Stomach (tissue), 4 donors: ENCODE measurements at regions not wholly inside any gene's neighbourhood (a gene's known extent, or its start where the extent isn't known, plus 50 kb on each side); places are given as distances from the start of the nearest gene placed in this dataset.

ENCODE experiments used
- EP300 ChIP-seq: sonication (generic); formaldehyde crosslinking; IDR thresholded peaks from one replicate; pipeline ENCODE4 v1.6.1; 2017; ENCODE audit warnings: antibody characterized with exemption
- POLR2A ChIP-seq, 4 donors: fragments of 450-650 bp; IDR thresholded peaks; one replicate each; pipeline ENCODE4 v1.6.1; 2016; ENCODE audit warnings: antibody characterized with exemption in 4 of 4, control low read depth in 2 of 4, mild to moderate bottlenecking in 1 of 4, moderate library complexity in 1 of 4
- TF ChIP-seq, protein P1 (sequence below), 7 experiments: fragments of 450-650 bp in 4 of 7; fragments of 200-600 bp in 3 of 7; sonication (generic) in 3 of 7; IDR thresholded peaks; one replicate each; pipeline ENCODE4 v1.5.1; 2016 to 2019; ENCODE audit warnings: antibody characterized with exemption in 7 of 7, control low read depth in 2 of 7, mild to moderate bottlenecking in 1 of 7

DNA sequence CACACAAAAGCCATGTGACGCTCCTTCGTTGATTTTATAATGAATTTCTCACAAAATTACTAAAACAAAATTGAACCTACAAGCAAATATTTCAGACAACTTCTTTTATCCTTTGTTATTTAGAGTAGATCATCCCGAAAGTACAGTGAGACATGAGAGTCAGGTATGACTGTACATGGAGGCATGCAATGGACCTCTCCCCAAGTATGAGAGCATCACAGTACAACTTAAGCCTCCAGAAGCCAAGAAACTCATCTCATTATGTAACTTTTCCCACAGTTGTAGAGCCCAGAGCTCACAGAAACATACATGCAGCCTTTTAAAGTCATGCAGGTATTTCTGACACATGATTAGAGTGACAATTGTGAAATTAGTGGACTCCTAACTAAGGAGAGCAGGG, 167.7 kb downstream of the PAPSS1 start:
- TF ChIP-seq, protein P1, sequence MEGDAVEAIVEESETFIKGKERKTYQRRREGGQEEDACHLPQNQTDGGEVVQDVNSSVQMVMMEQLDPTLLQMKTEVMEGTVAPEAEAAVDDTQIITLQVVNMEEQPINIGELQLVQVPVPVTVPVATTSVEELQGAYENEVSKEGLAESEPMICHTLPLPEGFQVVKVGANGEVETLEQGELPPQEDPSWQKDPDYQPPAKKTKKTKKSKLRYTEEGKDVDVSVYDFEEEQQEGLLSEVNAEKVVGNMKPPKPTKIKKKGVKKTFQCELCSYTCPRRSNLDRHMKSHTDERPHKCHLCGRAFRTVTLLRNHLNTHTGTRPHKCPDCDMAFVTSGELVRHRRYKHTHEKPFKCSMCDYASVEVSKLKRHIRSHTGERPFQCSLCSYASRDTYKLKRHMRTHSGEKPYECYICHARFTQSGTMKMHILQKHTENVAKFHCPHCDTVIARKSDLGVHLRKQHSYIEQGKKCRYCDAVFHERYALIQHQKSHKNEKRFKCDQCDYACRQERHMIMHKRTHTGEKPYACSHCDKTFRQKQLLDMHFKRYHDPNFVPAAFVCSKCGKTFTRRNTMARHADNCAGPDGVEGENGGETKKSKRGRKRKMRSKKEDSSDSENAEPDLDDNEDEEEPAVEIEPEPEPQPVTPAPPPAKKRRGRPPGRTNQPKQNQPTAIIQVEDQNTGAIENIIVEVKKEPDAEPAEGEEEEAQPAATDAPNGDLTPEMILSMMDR (IDR thresholded peaks at IDR 0.05): no peak
- no peak for TF ChIP-seq POLR2A (IDR thresholded peaks at IDR 0.05)
- TF ChIP-seq EP300: no peak
